Prostate gland (tissue), 2 donors: ENCODE measurements at regions not wholly inside any gene's neighbourhood (a gene's known extent, or its start where the extent isn't known, plus 50 kb on each side); places are given as distances from the start of the nearest gene placed in this dataset.
"Not testable (repeated sequence)": the region's sequence is repeated elsewhere in the genome, so short reads cannot be mapped to it uniquely, and the experiment has no call there.

Experiments
- DNase-seq: peaks from one replicate; pipeline ENCODE4 v3.0.0-alpha.2; 2019; ENCODE audit warnings: low spot score
- H3K27ac ChIP-seq, 2 donors: fragments of 200-600 bp; sonication (generic); 2 replicates each; pipeline ENCODE4 v1.5.1; 2017 to 2019
- H3K27me3 ChIP-seq: fragments of 200-600 bp; sonication (generic); replicated peaks from 2 replicates; pipeline ENCODE4 v1.5.1; 2019; ENCODE audit not compliant: insufficient read depth
- H3K36me3 ChIP-seq, 2 donors: fragments of 200-600 bp; sonication (generic); 1 replicate in 1 of 2; 2 replicates in 1 of 2; pipeline versions ENCODE4 v1.5.1 to v1.8.1; 2017 to 2019
- H3K4me1 ChIP-seq: fragments of 200-600 bp; sonication (generic); replicated peaks from 2 replicates; pipeline ENCODE4 v1.5.1; 2019
- H3K4me3 ChIP-seq, 2 donors: fragments of 200-600 bp; sonication (generic); 2 replicates each; pipeline ENCODE4 v1.5.1; 2017 to 2019
- H3K9me3 ChIP-seq: fragments of 200-600 bp; sonication (generic); 2 replicates; pipeline ENCODE4 v1.5.1; 2017
- CTCF ChIP-seq, 4 experiments: fragments of 200-600 bp in 2 of 4; fragments of 450-650 bp in 2 of 4; sonication (generic) in 2 of 4; IDR thresholded peaks; 1 replicate in 3 of 4; 2 replicates in 1 of 4; pipeline ENCODE4 v1.5.1; 2016 to 2019; ENCODE audit warnings: antibody characterized with exemption in 4 of 4, mild to moderate bottlenecking in 2 of 4, moderate library complexity in 2 of 4
- POLR2A ChIP-seq: fragments of 450-650 bp; IDR thresholded peaks from one replicate; pipeline ENCODE4 v1.6.1; 2016; ENCODE audit warnings: antibody characterized with exemption, mild to moderate bottlenecking
- POLR2AphosphoS5 ChIP-seq: sonication (generic); formaldehyde crosslinking; IDR thresholded peaks from one replicate; pipeline ENCODE4 v1.6.1; 2017; ENCODE audit warnings: antibody characterized with exemption
- WGBS: methylation state at CpG from one replicate; pipeline ENCODE4 v1.1.5; 2018; 5-methylcytosine and 5-hydroxymethylcytosine counted together
- intact Hi-C: fragments of 100-400 bp; cut with DNase I; formaldehyde crosslinking; loops from one replicate; pipeline ENCODE4 v1.14.2; 2022

DNA sequence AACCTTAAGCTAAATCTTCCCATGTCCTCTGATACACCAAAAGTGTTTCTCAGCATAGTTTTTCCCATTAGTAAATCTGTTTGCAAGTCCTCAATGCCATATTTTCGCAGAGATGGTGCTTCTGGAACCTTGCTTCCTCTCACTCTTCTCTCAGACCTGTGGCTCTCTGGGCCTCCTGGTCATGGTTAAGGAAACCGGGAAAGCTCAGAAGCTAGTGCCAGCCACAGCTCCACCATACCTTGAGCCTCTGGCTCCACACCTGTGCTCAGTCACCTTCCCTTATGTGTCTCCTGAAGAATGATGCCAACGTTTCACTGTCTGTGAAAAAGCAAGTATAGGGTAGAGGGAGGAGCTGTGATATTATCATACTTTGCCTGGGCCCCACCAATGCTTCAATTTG, 149.6 kb downstream of the CYP26A1 start:
- DNase-seq, result no peak
- WGBS, result 95% methylated on average over 3 of the region's 3 CpGs
- intact Hi-C loops, result no loop called here

DNA sequence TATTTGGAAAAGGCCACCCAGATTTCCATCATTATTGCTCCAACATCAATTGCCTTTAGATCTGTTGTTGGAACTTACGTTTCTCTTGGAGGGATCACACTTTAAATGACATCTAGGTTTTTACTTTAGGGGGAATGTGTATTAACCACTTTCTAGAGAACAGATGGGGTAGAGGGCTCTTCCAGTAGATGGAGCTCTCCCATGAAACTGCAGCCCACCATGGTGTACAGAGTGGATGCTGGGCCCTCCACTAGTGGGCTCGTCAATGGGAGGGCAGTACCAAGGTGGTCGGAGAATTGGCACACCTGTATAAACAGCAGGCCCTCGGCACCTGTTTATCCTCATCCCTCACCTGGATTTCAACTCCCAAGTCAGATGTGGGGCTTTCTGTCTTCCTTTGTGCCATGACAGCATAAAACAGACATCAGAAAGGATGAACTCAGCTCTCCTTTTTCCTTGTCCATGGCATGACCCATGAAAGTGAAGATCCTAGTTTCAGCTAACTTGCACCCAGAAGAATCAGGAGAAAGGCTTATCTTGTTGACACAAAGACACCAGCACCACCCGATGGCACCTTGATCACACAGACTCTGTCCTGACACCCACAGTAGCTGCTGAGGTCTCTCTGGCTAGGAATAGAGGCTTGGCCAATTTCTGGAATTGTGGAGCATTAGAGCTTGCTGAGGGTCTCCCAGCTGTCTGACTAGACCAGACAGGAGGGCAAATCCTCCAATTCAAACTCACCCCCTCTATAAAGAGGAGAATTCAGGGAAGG, 150.5 kb downstream of the CYP26A1 start:
- intact Hi-C loops, result no loop called here
- no peaks in the 10 kb centered on the region for H3K9me3 ChIP-seq
- no peak for TF ChIP-seq POLR2A
- no peak for TF ChIP-seq CTCF (IDR thresholded peaks at IDR 0.05)
- no peak for TF ChIP-seq POLR2AphosphoS5
- no peaks in the 10 kb centered on the region for H3K27me3 ChIP-seq
- 89% methylated on average over 5 of the region's 5 CpGs for WGBS
- H3K36me3 ChIP-seq, result no peaks in the 10 kb centered on the region
- DNase-seq, result no peak
- H3K4me1 ChIP-seq, result no peaks in the 10 kb centered on the region
- no peak overlapping the region for H3K27ac ChIP-seq
- H3K4me3 ChIP-seq, result no peak overlapping the region

More for the DNA sequence above, 149.6 kb downstream of the CYP26A1 start:
- H3K36me3 ChIP-seq, result no peaks in the 10 kb centered on the region
- no peak overlapping the region for H3K27ac ChIP-seq
- H3K4me1 ChIP-seq, result no peaks in the 10 kb centered on the region
- H3K9me3 ChIP-seq, result no peaks in the 10 kb centered on the region
- H3K4me3 ChIP-seq, result no peak overlapping the region
- TF ChIP-seq POLR2A (no peak), POLR2AphosphoS5 (no peak), CTCF (IDR thresholded peaks at IDR 0.05) (no peak)
- H3K27me3 ChIP-seq, result no peaks in the 10 kb centered on the region

DNA sequence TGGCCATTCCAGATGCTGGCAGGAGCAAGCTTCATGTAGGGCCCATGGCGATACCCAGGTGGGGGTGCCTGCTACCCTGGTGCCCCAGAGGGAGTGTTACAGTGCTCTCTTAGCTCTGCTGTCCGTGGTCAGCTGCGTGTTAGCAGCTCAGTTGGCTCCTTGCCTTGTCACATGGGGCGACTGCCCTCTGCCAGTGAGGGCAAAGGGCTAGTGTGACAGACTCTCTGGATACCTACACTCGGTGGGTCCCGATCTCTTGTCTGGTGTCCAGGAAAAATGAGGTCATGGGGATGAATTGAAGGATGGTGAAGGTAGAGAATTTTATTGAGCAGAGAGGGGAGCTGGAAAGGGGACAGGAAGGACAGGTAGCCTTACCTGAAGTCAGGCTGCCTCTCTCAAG, 152.2 kb downstream of the CYP26A1 start:
- H3K36me3 ChIP-seq, result no peaks in the 10 kb centered on the region
- TF ChIP-seq POLR2AphosphoS5 (no peak), CTCF (IDR thresholded peaks at IDR 0.05) (no peak), POLR2A (no peak)
- H3K27me3 ChIP-seq, result no peaks in the 10 kb centered on the region
- H3K9me3 ChIP-seq, result no peaks in the 10 kb centered on the region
- DNase-seq, result no peak
- no peak overlapping the region for H3K4me3 ChIP-seq
- no peak overlapping the region for H3K27ac ChIP-seq
- no peaks in the 10 kb centered on the region for H3K4me1 ChIP-seq
- intact Hi-C loops, result no loop called here
- WGBS, result 77% methylated on average over 6 of the region's 6 CpGs

DNA sequence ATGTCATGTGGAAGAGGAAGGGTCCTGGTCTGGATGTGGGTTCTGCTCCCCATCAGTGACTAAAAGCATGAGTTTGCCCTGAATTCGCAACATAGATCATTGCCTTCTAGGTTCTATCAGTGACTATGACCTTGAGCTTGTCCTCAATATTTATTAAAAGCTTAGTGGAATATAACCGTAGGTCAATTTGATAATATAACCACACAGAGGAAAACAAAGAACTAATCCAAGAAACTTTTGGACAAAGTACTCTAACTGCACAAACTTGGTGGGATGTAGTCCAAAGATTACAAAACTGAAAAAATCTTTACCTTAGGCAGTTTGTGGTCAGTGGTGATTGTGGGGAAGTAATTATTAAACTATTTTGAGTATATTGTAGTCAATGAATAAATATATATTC, 152.9 kb downstream of the CYP26A1 start:
- H3K27ac ChIP-seq, result no peak overlapping the region
- H3K36me3 ChIP-seq, result no peaks in the 10 kb centered on the region
- 81% methylated on average over 2 of the region's 2 CpGs for WGBS
- H3K4me3 ChIP-seq, result no peak overlapping the region
- intact Hi-C loops, result no loop called here
- no peaks in the 10 kb centered on the region for H3K27me3 ChIP-seq
- DNase-seq, result no peak
- no peak for TF ChIP-seq POLR2AphosphoS5
- no peak for TF ChIP-seq POLR2A
- no peak for TF ChIP-seq CTCF (IDR thresholded peaks at IDR 0.05)
- H3K9me3 ChIP-seq, result no peaks in the 10 kb centered on the region
- H3K4me1 ChIP-seq, result no peaks in the 10 kb centered on the region

DNA sequence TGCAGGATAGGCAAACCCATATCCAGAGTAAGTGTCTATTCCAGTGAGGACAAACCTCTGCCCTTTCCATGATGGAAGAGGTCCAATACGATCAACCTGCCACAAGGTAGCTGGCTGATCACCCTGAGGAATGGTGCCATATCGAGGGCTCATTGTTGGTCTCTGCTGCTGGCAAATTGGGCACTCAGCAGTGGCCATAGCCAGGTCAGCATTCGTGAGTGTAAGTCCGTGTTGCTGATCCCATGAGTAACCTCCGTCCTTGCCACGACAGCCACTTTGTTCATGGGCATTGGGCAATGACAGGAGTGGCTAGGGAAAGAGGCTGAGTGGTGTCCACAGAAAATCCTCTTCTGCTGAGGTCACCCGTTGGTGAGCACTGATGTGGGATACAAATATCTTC, 156.9 kb downstream of the CYP26A1 start:
- DNase-seq, H3K36me3 ChIP-seq, H3K27ac ChIP-seq, H3K4me1 ChIP-seq, H3K27me3 ChIP-seq, H3K9me3 ChIP-seq, H3K4me3 ChIP-seq, intact Hi-C loops: not testable (repeated sequence)
- WGBS, result 94% methylated on average over 7 of the region's 7 CpGs

GRCh38 chr10:93232159-93232558, 158.5 kb downstream of the CYP26A1 start:
- intact Hi-C loops, DNase-seq, H3K4me1 ChIP-seq, H3K27ac ChIP-seq, H3K36me3 ChIP-seq, H3K27me3 ChIP-seq, H3K4me3 ChIP-seq, H3K9me3 ChIP-seq: not testable (repeated sequence)
- 96% methylated on average over 2 of the region's 2 CpGs for WGBS

DNA sequence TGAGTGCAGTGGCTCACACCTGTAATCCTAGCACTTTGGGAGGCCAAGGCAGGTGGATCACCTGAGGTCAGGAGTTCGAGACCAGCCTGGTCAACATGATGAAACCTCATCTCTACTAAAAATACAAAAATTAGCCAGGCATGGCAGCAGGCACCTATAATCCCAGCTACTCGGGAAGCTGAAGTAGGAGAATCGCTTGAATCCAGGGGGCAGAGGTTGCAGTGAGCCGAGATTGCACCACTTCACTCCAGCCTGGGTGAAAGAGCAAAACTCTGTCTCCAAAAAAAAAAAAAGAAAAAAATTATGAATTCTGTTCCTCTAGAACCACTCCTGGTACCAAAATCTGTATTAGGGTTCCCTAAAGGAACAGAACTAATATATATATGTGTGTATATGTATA, 161.2 kb downstream of the CYP26A1 start:
- DNase-seq, H3K27me3 ChIP-seq, H3K9me3 ChIP-seq, H3K4me3 ChIP-seq, H3K27ac ChIP-seq, H3K36me3 ChIP-seq, intact Hi-C loops, H3K4me1 ChIP-seq: not testable (repeated sequence)
- WGBS, result 94% methylated on average over 4 of the region's 4 CpGs
